SH-SY5Y (cell line): ENCODE measurements at regions not wholly inside any gene's neighbourhood (a gene's known extent, or its start where the extent isn't known, plus 50 kb on each side); places are given as distances from the start of the nearest gene placed in this dataset.

Source experiments
- GATA2 ChIP-seq: IDR thresholded peaks from 2 replicates; pipeline ENCODE4 v1.6.1; 2011; ENCODE audit warnings: mild to moderate bottlenecking, low read depth, low read length
- GATA3 ChIP-seq: IDR thresholded peaks from 2 replicates; pipeline ENCODE4 v1.6.1; 2011; ENCODE audit warnings: low read depth, mild to moderate bottlenecking, low read length, moderate library complexity

DNA sequence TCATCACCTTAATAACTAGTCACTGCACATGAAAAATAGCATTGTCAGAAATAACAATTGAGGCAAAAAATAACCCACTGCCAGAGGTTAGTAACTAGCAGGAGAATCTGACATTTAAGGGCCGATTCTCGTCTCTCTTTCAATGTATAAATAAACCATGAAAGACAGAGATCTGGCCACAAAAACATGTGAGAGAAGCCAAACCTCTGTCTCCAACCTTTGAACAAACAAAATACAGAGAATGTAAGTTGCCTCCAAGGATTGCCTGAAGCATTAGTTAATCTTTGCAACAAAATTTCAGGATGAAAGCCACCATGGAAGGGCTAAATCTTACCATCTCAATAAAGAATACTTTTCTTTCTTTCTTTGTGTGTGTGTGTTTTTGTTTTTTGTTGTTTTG, 257.4 kb upstream of the TMTC1 start:
- no peak for TF ChIP-seq GATA3
- TF ChIP-seq GATA2: no peak
